Fibroblast of lung (primary cell): ENCODE measurements at regions not wholly inside any gene's neighbourhood (a gene's known extent, or its start where the extent isn't known, plus 50 kb on each side); places are given as distances from the start of the nearest gene placed in this dataset.
"Not testable (repeated sequence)": the region's sequence is repeated elsewhere in the genome, so short reads cannot be mapped to it uniquely, and the experiment has no call there.

Experiments used
- DNase-seq, 2 donors: peaks; one replicate each; pipeline versions ENCODE4 v3.0.0 to v3.0.0-alpha.2; 2010; ENCODE audit warnings: low read depth in 2 of 2
- H2AFZ ChIP-seq: 2 replicates; pipeline ENCODE4 v1.5.1; 2012; ENCODE audit warnings: low read length, control low read depth, inconsistent platforms
- H3K27ac ChIP-seq: 2 replicates; pipeline ENCODE4 v1.5.1; 2011; ENCODE audit warnings: low read length, control low read depth; ENCODE audit not compliant: insufficient read depth
- H3K27me3 ChIP-seq: 2 replicates; pipeline ENCODE4 v1.5.1; 2011; ENCODE audit warnings: mild to moderate bottlenecking, low read length; ENCODE audit not compliant: control insufficient read depth, insufficient read depth
- H3K36me3 ChIP-seq: 2 replicates; pipeline ENCODE4 v1.5.1; 2011; ENCODE audit warnings: low read length; ENCODE audit not compliant: control insufficient read depth, insufficient read depth
- H3K4me1 ChIP-seq: 2 replicates; pipeline ENCODE4 v1.5.1; 2011; ENCODE audit warnings: low read length; ENCODE audit not compliant: control insufficient read depth, insufficient read depth; ENCODE audit errors: extremely low read depth
- H3K4me2 ChIP-seq: 2 replicates; pipeline ENCODE4 v1.5.1; 2011; ENCODE audit warnings: low read length, control low read depth; ENCODE audit not compliant: insufficient read depth; ENCODE audit errors: extremely low read depth
- H3K4me3 ChIP-seq, 4 experiments: fragments of 200-600 bp in 1 of 4; sonication (generic) in 1 of 4; replicated peaks in 1 of 4; 2 replicates each; pipeline ENCODE4 v1.5.1; 2011 to 2016; ENCODE audit warnings: low read length in 4 of 4, low read depth in 3 of 4, mild to moderate bottlenecking in 3 of 4, control low read depth in 2 of 4, inconsistent platforms in 1 of 4, mixed read lengths in 1 of 4; ENCODE audit not compliant: insufficient read depth in 1 of 4; ENCODE audit errors: control extremely low read depth in 1 of 4
- H3K79me2 ChIP-seq: 2 replicates; pipeline ENCODE4 v1.5.1; 2012; ENCODE audit warnings: mild to moderate bottlenecking, low read length, inconsistent platforms; ENCODE audit not compliant: control insufficient read depth, insufficient read depth
- H3K9ac ChIP-seq: 2 replicates; pipeline ENCODE4 v1.5.1; 2011; ENCODE audit warnings: mild to moderate bottlenecking, low read length, control low read depth; ENCODE audit not compliant: insufficient read depth
- H3K9me3 ChIP-seq: 2 replicates; pipeline ENCODE4 v1.5.1; 2012; ENCODE audit warnings: low read depth, low read length; ENCODE audit not compliant: control insufficient read depth, insufficient read depth
- H4K20me1 ChIP-seq: 2 replicates; pipeline ENCODE4 v1.5.1; 2011; ENCODE audit warnings: low read length; ENCODE audit not compliant: control insufficient read depth, insufficient read depth; ENCODE audit errors: extremely low read depth
- EZH2 ChIP-seq: IDR thresholded peaks from 2 replicates; pipeline ENCODE4 v1.5.1; 2012; ENCODE audit warnings: low read length, control low read depth, mild to moderate bottlenecking; ENCODE audit errors: missing control alignments
- TF ChIP-seq, protein P1 (sequence below), 2 donors: IDR thresholded peaks in 1 of 2; conservative IDR thresholded peaks in 1 of 2; 1 replicate in 1 of 2; 2 replicates in 1 of 2; pipeline ENCODE4 v1.5.1; 2011 to 2012; ENCODE audit warnings: low read length in 2 of 2, control low read depth in 1 of 2, inconsistent platforms in 1 of 2, low read depth in 1 of 2, mild to moderate bottlenecking in 1 of 2

- DNase-seq: peak in 1 of 2 donors; percentile 2
These were observed 312.7 kb upstream of the TBX18 start for GRCh38 chr6:85077098-85077497.

DNA sequence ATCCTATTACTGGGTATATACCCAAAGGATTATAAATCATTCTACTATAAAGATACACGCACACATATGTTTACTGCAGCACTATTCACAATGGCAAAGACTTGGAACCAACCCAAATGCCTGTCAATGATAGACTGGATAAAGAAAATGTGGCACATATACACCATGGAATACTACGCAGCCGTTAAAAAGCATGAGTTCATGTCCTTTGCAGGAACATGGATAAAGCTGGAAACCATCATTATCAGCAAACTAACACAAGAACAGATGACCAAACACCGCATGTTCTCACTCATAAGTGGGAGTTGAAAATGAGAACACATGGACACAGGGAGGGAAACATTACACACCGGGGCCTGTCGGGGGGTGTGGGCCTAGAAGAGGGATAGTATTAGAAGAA, 307.4 kb upstream of the TBX18 start:
- not testable (repeated sequence) for H3K9me3 ChIP-seq, H3K4me1 ChIP-seq, H3K4me2 ChIP-seq, H3K9ac ChIP-seq, H3K36me3 ChIP-seq, H3K4me3 ChIP-seq, H3K27me3 ChIP-seq, H3K79me2 ChIP-seq, H4K20me1 ChIP-seq, DNase-seq, H3K27ac ChIP-seq, H2AFZ ChIP-seq

More at GRCh38 chr6:85077098-85077497, 312.7 kb upstream of the TBX18 start:
- Histone ChIP-seq H3K9me3 (no peaks in the 10 kb centered on the region), H3K27ac (no peak overlapping the region), H2AFZ (no peak overlapping the region), H4K20me1 (no peaks in the 10 kb centered on the region), H3K79me2 (no peaks in the 10 kb centered on the region), H3K4me1 (no peaks in the 10 kb centered on the region), H3K27me3 (no peaks in the 10 kb centered on the region), H3K4me3 (no peak overlapping the region), H3K9ac (no peak overlapping the region), H3K4me2 (no peak overlapping the region), H3K36me3 (no peaks in the 10 kb centered on the region)
- TF ChIP-seq EZH2: no peak
- TF ChIP-seq, protein P1, sequence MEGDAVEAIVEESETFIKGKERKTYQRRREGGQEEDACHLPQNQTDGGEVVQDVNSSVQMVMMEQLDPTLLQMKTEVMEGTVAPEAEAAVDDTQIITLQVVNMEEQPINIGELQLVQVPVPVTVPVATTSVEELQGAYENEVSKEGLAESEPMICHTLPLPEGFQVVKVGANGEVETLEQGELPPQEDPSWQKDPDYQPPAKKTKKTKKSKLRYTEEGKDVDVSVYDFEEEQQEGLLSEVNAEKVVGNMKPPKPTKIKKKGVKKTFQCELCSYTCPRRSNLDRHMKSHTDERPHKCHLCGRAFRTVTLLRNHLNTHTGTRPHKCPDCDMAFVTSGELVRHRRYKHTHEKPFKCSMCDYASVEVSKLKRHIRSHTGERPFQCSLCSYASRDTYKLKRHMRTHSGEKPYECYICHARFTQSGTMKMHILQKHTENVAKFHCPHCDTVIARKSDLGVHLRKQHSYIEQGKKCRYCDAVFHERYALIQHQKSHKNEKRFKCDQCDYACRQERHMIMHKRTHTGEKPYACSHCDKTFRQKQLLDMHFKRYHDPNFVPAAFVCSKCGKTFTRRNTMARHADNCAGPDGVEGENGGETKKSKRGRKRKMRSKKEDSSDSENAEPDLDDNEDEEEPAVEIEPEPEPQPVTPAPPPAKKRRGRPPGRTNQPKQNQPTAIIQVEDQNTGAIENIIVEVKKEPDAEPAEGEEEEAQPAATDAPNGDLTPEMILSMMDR (conservative IDR thresholded peaks at IDR 0.05 in 1 of 2, IDR thresholded peaks at IDR 0.05 in 1 of 2; ENCODE audit: low read depth in 1 of 2, low read length in 2 of 2): no peak

DNA sequence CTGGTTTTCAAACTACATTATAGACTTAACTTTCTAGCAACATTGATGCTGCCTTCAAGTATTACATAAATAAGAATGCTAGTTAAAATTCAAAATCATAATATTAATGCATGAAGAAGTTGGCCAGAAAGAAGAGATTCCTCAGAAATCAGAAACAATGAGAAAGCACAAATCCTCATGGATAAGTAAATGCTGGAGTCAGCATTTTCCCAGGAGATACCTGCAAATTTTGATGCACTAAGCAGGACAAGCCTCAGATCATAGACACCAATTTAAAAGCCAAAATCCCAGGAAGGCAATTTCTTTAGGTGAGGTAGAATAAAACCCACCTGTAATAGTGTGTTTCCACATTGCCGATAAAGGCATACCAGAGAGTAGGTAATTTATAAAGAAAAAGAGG, 305.2 kb upstream of the TBX18 start:
- H3K4me1 ChIP-seq: no peaks in the 10 kb centered on the region
- no peak overlapping the region for H3K9ac ChIP-seq
- no peaks in the 10 kb centered on the region for H3K79me2 ChIP-seq
- H3K27me3 ChIP-seq: no peaks in the 10 kb centered on the region
- no peak overlapping the region for H3K27ac ChIP-seq
- no peak overlapping the region for H3K4me3 ChIP-seq
- H3K9me3 ChIP-seq: no peaks in the 10 kb centered on the region
- H2AFZ ChIP-seq: no peak overlapping the region
- H3K4me2 ChIP-seq: no peak overlapping the region
- TF ChIP-seq EZH2: no peak
- TF ChIP-seq, protein P1 (conservative IDR thresholded peaks at IDR 0.05 in 1 of 2, IDR thresholded peaks at IDR 0.05 in 1 of 2; ENCODE audit: low read depth in 1 of 2, low read length in 2 of 2): no peak
- no peak for DNase-seq
- no peaks in the 10 kb centered on the region for H3K36me3 ChIP-seq
- no peaks in the 10 kb centered on the region for H4K20me1 ChIP-seq
